ENCODE measurements at regions not wholly inside any gene's neighbourhood (a gene's known extent, or its start where the extent isn't known, plus 50 kb on each side); places are given as distances from the start of the nearest gene placed in this dataset.
"Not testable (repeated sequence)": the region's sequence is repeated elsewhere in the genome, so short reads cannot be mapped to it uniquely, and the experiment has no call there.

- no peak for DNase-seq (ENCODE audit: low read depth)
Measured at GRCh38 chr15:45948181-45948621, 313.4 kb downstream of the SQOR start.

DNA sequence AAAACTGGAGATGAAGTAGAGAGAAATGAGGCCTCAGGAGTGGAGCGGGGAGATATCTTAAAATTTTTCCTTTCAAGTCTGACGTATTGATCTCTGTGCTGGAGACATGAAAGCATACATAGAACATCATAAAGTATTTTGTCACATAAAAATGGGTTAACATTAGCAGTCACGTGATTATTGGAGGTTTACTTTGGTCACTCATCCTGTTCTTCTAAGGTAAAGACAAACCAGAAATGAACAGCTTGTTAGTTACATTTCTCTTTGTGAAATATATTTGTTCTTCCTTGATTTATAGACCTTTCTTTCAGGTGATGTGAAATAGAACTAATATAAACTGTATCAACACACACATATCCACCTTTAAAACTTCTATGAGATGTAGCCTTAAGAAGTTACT is 324.1 kb downstream of the SQOR start:
- DNase-seq (ENCODE audit: low read depth) = no peak

DNA sequence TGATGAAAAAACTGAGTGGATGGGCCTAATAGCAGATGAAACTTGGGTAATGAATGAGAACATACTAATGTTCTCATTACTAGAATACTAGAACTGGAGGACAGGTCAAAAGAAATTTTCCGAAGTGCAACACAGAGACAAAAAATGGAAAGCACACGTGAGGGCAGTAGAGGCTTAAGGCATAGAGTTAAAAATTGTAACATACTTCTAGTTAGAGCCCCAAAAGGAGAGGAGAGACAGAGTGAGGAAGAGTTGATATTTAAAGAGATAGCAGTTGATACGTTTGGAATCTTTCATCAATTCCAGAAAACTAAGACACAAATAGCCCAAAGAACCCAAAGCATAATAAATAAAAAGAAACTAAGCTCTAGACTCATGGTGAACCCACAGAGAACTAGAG is 327.9 kb downstream of the SQOR start:
- DNase-seq (ENCODE audit: low read depth) = no peak

DNA sequence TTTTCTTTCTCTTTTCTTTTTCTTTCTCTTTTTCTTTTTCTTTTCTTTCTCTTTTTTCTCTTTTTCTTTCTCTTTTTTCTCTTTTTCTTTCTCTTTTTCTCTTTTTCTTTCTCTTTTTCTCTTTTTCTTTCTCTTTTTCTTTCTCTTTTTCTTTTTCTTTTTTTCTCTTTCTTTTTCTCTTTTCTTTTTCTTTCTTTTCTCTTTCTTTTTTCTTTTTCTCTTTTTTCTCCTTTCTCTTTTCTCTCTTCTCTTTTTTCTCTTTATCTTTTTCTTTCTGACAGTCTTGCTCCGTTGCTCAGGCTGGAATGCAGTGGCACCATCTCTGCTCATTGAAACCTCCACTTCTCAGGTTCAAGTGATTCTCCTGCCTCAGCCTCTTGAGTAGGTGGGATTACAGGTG is 335.7 kb downstream of the SQOR start:
- DNase-seq (ENCODE audit: low read depth) = no peak

- no peak for DNase-seq (ENCODE audit: low read depth)
Measured at GRCh38 chr15:45980366-45980765, 345.5 kb downstream of the SQOR start.

DNA sequence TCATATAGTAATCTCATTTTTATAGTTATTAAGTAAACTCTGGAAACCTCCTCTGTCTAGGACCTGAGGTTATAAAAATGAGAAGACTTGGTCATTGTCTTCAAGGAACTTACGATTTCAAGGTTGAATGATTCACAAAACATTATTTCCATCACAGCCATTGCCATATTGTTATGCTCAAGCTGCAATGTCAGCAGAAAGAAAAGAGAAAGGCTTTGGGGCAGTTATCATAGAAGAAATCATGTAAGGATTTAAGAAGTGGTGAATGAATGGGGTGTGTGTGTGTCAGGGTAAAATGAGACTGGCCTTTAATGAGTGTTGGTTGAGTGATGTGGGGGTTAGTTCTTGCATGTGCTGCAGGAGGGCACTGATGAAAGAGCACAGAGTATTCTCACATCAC is 346.8 kb downstream of the SQOR start:
- DNase-seq (ENCODE audit: low read depth) = no peak

GRCh38 chr15:45991863-45992262 is 357.0 kb downstream of the SQOR start:
- no peak for DNase-seq (ENCODE audit: low read depth)

DNA sequence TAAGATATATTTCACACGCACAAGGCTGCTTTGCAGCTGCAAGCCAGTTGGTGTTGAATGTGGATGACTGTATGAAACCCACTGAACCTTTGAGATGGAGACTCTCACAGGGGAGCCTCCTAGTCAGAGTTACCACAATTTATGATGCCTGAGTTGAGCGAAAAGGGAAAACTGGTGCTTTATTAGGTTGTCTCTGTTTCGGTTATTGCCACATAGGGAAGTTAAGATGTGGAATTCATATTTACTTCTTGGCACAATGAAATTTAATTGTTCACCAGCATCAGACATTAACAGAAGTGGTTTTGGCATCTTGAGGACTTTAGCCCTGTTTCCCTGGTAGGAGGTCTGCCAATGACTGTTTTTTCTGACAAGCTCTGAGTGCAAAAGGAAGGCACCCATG is 358.2 kb downstream of the SQOR start:
- no peak for DNase-seq (ENCODE audit: low read depth)

- DNase-seq (ENCODE audit: low read depth) = no peak
Measured at GRCh38 chr15:45993508-45993907, 358.7 kb downstream of the SQOR start.

DNA sequence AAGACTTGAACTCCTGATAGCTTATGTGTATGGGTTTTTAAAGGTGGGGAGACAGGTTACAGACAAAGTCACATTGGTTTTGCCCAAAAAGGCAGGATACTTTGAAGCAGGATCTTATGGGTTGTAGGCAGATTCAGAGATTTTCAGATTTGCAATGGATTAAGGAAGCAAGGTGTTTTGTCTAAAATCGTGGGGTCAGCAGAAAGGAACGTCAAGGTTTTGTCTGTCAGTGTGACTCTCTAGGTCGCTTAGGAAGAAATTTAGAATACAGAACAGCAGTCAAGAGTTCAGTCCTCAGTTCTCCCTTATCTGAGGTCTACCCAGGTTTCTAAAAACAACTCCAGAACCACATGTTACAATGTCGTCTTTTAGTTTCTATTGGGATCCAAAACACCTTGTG is 361.0 kb downstream of the SQOR start:
- no peak for DNase-seq (ENCODE audit: low read depth)

GRCh38 chr15:46014532-46014931 is 379.7 kb downstream of the SQOR start:
- DNase-seq (ENCODE audit: low read depth) = no peak

DNA sequence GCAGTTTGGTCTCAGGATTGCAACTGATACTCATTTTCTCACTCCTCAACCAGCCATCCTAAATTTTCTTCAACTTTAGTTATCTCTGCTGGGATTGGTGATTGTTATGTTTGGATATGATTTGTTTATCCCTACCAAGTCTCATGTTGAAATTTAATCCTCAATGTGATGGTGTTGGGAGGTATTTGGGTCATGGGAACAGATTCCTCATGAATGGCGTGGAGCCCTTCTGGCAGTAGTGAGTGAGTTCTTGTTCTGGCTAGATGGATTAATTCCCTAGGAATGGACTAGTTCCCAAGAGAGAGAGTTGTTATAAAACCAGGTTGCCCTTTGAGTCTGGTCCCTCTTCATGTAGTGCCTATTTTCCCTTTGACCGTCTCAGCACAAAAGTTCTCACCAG is 399.9 kb downstream of the SQOR start:
- no peak for DNase-seq (ENCODE audit: low read depth)

DNA sequence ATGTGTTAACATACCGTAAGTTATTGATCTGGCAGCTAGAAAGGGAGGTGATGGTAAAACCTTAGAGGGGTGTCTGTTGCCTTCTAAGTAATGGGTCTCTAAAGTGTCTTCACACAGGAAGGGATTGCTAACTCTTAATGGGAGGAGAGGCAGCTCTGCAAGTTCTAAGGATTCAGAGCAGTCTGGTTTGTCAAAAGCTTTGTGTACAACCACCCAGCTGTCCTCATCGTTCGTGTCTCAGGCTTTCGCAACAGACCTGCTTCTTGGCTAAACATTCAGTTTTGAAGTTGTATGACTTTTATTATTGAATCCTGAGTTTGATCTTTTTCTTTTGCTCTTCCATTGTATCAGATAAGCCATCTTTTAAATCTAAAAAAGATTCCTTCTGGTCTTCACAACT is 404.9 kb downstream of the SQOR start:
- no peak for DNase-seq (ENCODE audit: low read depth)

DNA sequence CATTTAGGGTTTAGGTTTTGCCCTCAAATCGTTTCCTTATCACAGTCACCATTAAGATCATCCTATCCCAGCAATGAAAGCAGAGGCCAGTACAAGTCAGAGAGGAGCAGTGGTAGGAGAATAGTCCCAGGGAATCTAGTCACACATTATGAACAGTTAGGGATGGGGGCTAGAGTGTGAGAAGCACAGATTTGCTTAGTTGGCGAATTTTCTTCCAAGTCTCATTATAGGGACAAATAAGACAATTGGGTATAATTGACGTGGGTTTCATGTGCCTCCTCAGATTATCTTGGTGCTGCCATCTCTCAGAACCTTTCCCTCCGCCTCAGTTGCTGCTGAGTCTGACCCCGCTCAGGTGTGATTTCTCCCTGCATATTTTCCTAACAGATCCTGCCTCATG is 407.1 kb downstream of the SQOR start:
- no peak for DNase-seq (ENCODE audit: low read depth)

DNA sequence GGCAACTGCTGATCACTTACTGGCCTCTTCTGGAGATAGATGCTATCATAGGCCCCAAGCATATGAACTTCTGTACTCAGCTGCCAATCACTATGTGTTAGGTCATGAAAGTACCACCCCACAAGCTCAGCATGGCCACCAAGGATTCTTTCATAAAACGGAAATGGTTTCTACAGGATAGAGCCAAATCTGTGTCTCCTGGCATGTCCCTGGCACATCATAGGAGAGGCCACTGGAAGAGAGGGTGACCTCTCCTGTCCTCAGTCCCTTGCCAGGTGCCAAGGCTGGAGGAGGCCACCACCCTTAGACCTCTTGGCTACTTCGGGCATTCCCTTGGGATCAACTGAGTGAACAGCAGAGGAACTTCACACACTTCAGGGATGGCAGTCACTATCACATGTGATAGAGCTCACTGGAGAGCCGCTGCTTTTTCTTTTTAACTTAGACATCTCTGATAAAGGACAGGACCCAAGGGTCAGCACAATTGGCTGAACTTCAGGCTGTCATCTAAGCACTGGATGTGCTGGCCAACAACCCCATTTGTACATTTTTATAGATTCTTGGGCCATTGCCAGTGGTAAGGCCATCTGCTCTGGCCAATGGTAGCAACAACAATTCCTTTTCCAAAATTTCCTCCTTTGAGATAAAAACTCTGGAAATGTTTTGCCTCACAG is 425.2 kb downstream of the SQOR start:
- no peak for DNase-seq (ENCODE audit: low read depth)

DNA sequence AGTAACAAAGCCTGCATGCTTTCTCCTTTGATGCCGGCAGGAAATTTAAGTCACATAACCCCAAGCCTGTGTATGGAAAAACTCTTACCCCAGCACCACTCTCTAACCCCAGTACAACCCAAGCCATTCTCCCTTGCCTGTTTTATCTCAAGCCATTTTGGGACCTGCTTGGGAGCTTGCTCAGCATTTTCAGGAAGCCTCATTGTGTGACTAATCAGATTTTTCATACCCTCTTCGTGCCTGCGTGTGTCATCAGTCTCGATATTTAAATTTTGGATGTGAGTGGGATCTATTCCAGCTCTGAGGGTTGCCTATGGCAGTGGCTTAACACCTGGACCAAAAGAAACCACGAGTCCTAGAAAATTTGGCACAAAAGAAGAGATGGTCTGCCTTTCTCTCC is 426.2 kb downstream of the SQOR start:
- DNase-seq (ENCODE audit: low read depth) = no peak

DNA sequence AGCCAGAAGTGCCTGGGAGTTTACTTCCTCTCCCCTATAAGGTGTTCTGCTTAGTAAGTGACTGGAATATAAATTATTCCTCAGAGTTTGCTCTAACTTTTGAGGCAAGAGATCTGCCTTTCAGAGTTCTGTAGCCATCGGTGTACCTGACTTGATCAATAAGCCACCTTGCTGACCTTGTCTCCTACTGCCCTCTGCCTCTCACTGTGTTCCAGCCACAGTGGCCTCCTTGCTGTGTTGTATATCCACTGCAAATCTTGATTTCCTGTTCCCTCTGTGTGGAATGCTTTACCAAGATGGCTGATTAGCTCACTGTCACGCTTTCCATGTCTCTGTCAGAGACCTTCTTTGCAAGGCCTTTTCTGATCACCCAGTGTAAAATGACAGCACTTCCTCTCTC is 442.4 kb downstream of the SQOR start:
- DNase-seq (ENCODE audit: low read depth) = no peak

- no peak for DNase-seq (ENCODE audit: low read depth)
Measured at GRCh38 chr15:46079046-46079445, 444.2 kb downstream of the SQOR start.

- DNase-seq (ENCODE audit: low read depth) = no peak
Measured at GRCh38 chr15:46080016-46080415, 445.2 kb downstream of the SQOR start.

GRCh38 chr15:46088486-46089445 is 453.9 kb downstream of the SQOR start:
- DNase-seq (ENCODE audit: low read depth) = no peak

DNA sequence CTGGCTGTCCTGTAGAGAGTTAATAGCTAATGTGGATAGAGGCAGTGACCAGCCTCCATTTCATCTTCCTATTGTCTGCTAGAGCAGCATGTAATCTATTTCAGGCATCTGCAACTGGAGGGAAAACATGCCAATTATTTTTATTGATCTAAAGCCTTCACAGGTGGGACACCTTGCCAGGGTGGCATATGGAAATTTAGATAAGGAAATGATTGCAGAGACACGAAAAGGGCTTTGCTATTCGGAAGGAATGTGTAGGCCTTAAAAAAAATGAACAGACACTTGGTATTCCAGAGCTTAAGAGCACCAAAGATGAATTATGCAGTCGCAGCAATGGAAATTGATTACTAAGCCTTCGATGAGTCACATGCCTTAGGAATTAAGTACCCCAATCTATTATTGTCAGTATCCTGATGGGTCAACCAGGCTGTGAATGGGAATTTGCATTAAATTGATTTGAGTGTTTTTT is 454.7 kb downstream of the SQOR start:
- DNase-seq (ENCODE audit: low read depth) = no peak

DNA sequence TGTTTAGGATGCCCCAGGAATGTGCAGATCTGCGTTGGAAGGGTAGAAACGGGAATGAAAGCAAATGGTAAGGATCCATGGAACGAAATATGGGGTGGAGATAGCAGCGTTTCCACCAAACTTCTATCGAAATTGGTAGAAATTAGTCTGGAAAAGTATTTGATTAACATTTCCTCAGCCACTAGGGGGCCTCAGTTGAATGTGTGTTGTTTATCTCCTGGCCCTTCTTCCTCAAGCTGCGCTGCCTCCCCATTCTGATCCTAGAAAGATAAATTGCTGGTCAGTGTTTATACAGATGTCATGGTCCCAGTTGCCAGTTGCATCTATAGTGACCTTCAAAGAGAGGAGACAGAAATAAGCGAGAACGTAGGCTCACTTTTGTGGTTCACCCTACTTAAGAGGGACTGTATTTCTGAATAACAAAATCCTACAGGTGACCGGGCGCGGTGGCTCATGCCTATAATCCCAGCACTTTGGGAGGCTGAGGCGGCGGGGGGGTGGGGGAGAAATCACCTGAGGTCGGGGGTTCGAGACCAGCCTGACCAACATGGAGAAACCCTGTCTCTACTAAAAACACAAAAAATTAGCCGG is 457.1 kb downstream of the SQOR start:
- no peak for DNase-seq (ENCODE audit: low read depth)

DNA sequence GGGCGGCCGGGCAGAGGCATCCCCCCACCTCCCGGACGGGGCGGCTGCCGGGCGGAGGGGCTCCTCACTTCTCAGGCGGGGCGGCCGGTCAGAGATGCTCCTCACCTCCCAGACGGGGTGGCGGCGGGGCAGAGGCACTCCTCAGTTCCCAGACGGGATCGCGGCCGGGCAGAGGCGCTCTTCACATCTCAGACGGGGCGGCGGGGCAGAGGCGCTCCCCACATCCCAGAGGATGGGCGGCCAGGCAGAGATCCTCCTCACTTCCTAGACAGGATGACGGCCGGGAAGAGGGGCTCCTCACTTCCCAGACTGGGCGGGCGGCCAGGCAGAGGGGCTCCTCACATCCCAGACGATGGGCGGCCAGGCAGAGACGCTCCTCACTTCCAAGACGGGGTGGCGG is 463.2 kb downstream of the SQOR start:
- DNase-seq (ENCODE audit: low read depth) = not testable (repeated sequence)
